Left kidney (tissue), 1 donor: ENCODE measurements at regions not wholly inside any gene's neighbourhood (a gene's known extent, or its start where the extent isn't known, plus 50 kb on each side); places are given as distances from the start of the nearest gene placed in this dataset.

Source experiments
- DNase-seq: peaks from one replicate; pipeline ENCODE4 v3.0.0-alpha.2; 2013

GRCh38 chr22:27420817-27421361, 380.7 kb downstream of the MN1 start:
- peak; percentile 64 for DNase-seq

- DNase-seq, result no peak
Observed at GRCh38 chr22:27422442-27422841, 379.1 kb downstream of the MN1 start.

- no peak for DNase-seq
Observed at GRCh38 chr22:27424319-27424718, 377.2 kb downstream of the MN1 start.

- no peak for DNase-seq
Observed at GRCh38 chr22:27429476-27429875, 372.1 kb downstream of the MN1 start.

GRCh38 chr22:27431081-27431480, 370.5 kb downstream of the MN1 start:
- DNase-seq, result no peak

GRCh38 chr22:27431896-27432295, 369.7 kb downstream of the MN1 start:
- DNase-seq, result no peak

GRCh38 chr22:27433099-27433498, 368.5 kb downstream of the MN1 start:
- DNase-seq, result no peak

- no peak for DNase-seq
Observed at GRCh38 chr22:27433585-27434190, 367.9 kb downstream of the MN1 start.

- DNase-seq, result no peak
Observed at GRCh38 chr22:27434898-27435297, 366.7 kb downstream of the MN1 start.

- no peak for DNase-seq
Observed at GRCh38 chr22:27435844-27436576, 365.5 kb downstream of the MN1 start.

- no peak for DNase-seq
Observed at GRCh38 chr22:27436591-27436990, 365.0 kb downstream of the MN1 start.

GRCh38 chr22:27437570-27437969, 364.0 kb downstream of the MN1 start:
- DNase-seq, result no peak

GRCh38 chr22:27438271-27438980, 363.1 kb downstream of the MN1 start:
- no peak for DNase-seq

GRCh38 chr22:27439131-27439530, 362.4 kb downstream of the MN1 start:
- no peak for DNase-seq

GRCh38 chr22:27440304-27440865, 361.2 kb downstream of the MN1 start:
- DNase-seq, result no peak

- no peak for DNase-seq
Observed at GRCh38 chr22:27441706-27442475, 359.7 kb downstream of the MN1 start.

GRCh38 chr22:27443306-27443705, 358.2 kb downstream of the MN1 start:
- no peak for DNase-seq

- DNase-seq, result no peak
Observed at GRCh38 chr22:27445881-27446280, 355.7 kb downstream of the MN1 start.

GRCh38 chr22:27447289-27447688, 354.3 kb downstream of the MN1 start:
- no peak for DNase-seq

GRCh38 chr22:27450448-27450847, 351.1 kb downstream of the MN1 start:
- DNase-seq, result no peak

- DNase-seq, result no peak
Observed at GRCh38 chr22:27452245-27452644, 349.3 kb downstream of the MN1 start.

- DNase-seq, result no peak
Observed at GRCh38 chr22:27452922-27453321, 348.6 kb downstream of the MN1 start.
